RWPE1 (cell line): ENCODE measurements at regions not wholly inside any gene's neighbourhood (a gene's known extent, or its start where the extent isn't known, plus 50 kb on each side); places are given as distances from the start of the nearest gene placed in this dataset.

ENCODE experiments used
- CTCF ChIA-PET: fragments of 350-600 bp; sonication (Branson Sonifier 250); formaldehyde crosslinking; extraction: SDS; loops from one replicate; lab custom pipeline; 2021; lab: Yijun Ruan, JAX
- POLR2A ChIA-PET: fragments of 400-600 bp; formaldehyde crosslinking; extraction: SDS; loops from one replicate; lab custom pipeline; 2020; ENCODE audit warnings: antibody characterized with exemption; ENCODE audit not compliant: low non-redundant PET; lab: Yijun Ruan, JAX
- DNase-seq: peaks from one replicate; pipeline ENCODE4 v3.0.0; 2012; ENCODE audit warnings: low spot score
- H3K27ac ChIP-seq: fragments of 450-650 bp; 2 replicates; pipeline ENCODE4 v1.5.1; 2017
- TF ChIP-seq, protein P1 (sequence below): fragments of 450-650 bp; conservative IDR thresholded peaks from 2 replicates; pipeline ENCODE4 v1.5.1; 2017; ENCODE audit warnings: low read depth, mild to moderate bottlenecking

- TF ChIP-seq, protein P1, sequence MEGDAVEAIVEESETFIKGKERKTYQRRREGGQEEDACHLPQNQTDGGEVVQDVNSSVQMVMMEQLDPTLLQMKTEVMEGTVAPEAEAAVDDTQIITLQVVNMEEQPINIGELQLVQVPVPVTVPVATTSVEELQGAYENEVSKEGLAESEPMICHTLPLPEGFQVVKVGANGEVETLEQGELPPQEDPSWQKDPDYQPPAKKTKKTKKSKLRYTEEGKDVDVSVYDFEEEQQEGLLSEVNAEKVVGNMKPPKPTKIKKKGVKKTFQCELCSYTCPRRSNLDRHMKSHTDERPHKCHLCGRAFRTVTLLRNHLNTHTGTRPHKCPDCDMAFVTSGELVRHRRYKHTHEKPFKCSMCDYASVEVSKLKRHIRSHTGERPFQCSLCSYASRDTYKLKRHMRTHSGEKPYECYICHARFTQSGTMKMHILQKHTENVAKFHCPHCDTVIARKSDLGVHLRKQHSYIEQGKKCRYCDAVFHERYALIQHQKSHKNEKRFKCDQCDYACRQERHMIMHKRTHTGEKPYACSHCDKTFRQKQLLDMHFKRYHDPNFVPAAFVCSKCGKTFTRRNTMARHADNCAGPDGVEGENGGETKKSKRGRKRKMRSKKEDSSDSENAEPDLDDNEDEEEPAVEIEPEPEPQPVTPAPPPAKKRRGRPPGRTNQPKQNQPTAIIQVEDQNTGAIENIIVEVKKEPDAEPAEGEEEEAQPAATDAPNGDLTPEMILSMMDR, result no peak
- no peak overlapping the region for H3K27ac ChIP-seq
- ChIA-PET POLR2A (no interaction called here), CTCF (no interaction called here)
- DNase-seq, result no peak
Observed at GRCh38 chr2:194014639-194015038, 1642.4 kb upstream of the SLC39A10 start.

DNA sequence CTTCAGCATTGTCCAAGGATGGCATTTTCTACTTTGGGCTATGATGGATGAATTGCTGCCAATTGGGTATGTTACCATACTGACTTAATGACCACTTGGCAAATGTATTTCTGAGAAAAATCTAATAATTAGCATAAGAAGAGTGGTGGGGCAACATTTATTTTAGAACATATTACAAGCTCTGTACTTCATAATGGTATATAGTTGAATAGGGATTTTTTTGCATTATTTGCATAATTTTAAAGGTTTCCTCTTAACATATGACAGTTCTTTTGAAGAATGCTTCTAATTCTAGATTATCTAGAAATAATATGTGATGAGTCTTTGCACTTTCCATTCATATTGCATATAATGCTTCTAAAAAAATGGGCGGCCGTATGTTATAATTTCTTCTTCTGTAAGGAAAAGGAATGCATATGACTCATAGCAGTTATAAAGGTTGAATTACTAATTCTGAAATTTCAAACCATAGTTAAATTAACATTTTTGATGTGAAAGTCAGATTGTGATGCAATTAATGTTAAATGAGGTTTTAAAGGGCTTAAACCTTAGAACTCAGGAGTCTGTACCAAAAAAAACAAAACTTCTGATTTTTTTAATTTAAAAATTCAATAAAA is 1652.3 kb upstream of the SLC39A10 start:
- no peak overlapping the region for H3K27ac ChIP-seq
- DNase-seq, result peak; percentile 1
- ChIA-PET CTCF (no interaction called here), POLR2A (no interaction called here)
- TF ChIP-seq, protein P1, result no peak

- CTCF ChIA-PET, result no interaction called here
- POLR2A ChIA-PET, result no interaction called here
- DNase-seq, result no peak
- no peak overlapping the region for H3K27ac ChIP-seq
- TF ChIP-seq, protein P1, result no peak
Observed at GRCh38 chr2:194003911-194004310, 1653.1 kb upstream of the SLC39A10 start.

DNA sequence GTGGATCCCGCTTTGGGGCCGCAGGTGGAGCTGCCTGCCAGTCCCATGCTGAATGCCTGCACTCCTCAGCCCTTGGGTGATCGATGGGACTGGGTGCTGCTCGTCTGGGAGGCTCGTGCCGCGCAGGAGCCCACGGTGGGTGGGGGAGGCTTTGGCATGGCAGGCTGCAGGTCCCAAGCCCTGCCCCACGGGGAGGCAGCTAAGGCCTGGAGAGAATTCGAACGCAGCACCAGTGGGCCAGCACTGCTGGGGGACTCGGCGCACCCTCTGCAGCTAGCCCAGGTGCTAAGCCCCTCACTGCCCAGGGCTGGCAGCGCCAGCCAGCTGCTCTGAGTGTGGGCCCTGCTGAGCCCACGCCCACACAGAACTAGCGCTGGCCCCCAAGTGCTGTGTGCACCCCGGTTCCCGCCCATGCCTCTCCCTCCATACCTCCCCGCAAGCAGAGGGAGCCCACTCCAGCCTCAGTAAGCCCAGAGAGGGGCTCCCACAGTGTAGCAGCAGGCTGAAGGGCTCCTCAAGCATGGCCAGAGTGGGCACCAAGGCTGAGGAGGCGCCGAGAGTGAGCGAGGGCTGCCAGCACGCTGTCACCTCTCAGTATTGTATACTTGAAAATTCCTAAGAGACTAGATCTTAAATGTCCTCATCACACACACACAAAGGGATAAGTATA is 1654.2 kb upstream of the SLC39A10 start:
- CTCF ChIA-PET, result no interaction called here
- TF ChIP-seq, protein P1, result no peak
- H3K27ac ChIP-seq, result no peak overlapping the region
- POLR2A ChIA-PET, result no interaction called here
- no peak for DNase-seq

DNA sequence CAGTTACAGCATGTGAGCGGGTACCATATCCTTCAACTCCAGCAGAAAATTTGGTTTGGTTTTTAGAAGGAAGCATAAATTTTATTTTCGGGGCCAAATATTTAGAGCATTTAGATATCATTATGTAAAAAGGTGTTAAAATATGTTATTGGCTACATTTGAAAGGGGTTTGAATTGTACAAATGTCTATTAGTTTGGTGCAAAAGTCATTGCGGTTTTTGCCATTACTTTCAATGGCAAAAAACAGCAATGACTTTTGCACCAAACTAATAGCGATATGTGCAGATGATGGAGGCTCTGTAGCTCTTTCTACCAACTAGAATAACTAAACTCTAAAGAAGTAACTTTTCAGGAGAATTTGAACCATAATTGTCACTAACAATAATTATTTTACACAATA is 1666.2 kb upstream of the SLC39A10 start:
- CTCF ChIA-PET, result no interaction called here
- POLR2A ChIA-PET, result no interaction called here
- TF ChIP-seq, protein P1, result no peak
- DNase-seq, result no peak
- H3K27ac ChIP-seq, result no peak overlapping the region

DNA sequence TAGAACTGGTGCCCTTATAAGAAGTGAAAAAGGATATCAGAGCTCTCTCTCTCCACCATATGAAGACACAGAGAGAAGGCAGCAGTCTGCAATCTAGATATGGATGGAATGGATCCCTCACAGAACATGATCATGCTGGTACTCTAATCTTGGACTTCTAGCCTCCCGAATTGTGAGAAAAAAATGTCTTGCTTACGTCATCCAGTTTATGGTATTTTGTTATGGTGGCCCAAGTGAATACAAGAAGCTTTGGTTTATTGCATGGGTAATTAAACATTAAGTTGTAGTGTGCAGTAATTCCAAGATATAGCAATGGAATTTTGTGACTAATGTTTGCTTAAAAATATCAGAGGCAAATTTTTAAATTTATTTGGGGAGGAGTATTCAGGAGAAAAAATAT is 1667.4 kb upstream of the SLC39A10 start:
- H3K27ac ChIP-seq, result no peak overlapping the region
- CTCF ChIA-PET, result no interaction called here
- POLR2A ChIA-PET, result no interaction called here
- no peak for DNase-seq
- TF ChIP-seq, protein P1, result no peak
